NCI-H226 (cell line): ENCODE measurements at regions not wholly inside any gene's neighbourhood (a gene's known extent, or its start where the extent isn't known, plus 50 kb on each side); places are given as distances from the start of the nearest gene placed in this dataset.
"Not testable (repeated sequence)": the region's sequence is repeated elsewhere in the genome, so short reads cannot be mapped to it uniquely, and the experiment has no call there.

Experiments
- DNase-seq: peaks from one replicate; pipeline ENCODE4 v3.0.0-alpha.2; 2015

DNA sequence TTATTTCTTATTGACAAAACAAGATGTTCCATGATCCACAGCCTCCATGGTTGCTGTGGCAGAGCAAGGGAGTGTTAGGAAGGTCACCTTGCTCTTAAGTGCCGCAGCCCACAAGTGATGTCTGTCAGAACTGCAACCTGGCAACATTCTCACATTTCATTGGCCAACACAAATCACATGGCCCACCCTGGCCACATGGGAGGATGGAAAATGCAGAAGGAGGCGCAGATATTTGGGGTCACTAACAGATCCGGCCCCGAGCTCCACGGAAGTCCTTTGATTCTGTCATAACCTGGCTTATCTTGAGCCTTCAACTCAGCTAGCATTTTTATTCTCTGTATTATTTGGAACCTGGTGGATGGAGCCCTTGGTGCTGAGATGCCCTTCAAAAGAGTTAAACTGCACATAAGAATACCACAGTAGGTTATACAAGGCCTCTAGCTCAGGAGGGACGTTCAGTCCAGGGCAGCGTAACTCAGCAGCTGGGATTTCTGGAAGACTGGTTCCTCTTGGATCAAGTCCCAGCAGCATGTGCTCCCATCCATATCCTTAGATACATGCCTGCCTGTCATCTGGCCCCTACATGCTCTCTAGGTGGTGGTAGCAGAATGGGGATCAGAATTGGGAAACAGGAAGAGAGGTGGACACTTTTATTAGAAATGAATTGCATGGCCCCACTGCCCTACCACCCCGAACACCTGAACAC, 508.1 kb downstream of the HAPSTR1 start:
- no peak for DNase-seq

DNA sequence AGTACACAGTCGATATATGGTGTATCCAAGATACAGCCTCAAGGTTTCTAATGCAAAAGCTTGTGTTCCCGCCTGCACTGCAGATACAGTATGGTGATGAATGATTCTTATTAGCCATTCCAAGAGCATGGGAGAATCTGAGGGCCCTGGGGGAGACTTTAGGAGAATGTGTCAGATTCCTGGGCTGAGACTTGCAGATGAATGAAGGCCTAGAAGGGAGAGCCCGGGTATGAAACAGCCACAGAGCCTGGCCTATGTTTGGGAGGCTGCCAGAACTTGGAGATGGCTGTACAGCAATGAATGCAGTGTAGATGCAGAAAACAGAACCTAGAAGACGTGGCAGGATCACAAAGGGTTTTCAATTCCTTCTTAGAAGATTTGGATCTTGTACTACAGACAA, 510.7 kb downstream of the HAPSTR1 start:
- no peak for DNase-seq

DNA sequence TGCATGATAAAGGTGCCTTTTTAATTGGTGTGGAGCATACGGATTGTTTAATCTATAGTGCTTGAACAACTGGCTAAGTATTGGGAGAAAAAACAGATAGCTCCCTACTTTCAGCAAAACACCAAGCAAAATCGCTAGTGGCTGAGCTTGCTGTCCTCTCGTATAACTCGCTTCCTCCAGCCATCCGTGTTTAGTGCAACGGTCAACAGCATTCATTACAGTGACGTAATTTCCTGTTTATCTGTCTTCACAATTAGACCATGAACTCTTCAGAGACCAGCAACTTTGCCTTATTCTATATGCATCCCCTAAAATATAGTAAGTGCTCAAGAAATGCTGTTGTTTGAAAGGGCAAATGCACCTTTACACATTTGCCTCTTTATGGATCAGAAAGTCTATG, 511.9 kb downstream of the HAPSTR1 start:
- no peak for DNase-seq

DNA sequence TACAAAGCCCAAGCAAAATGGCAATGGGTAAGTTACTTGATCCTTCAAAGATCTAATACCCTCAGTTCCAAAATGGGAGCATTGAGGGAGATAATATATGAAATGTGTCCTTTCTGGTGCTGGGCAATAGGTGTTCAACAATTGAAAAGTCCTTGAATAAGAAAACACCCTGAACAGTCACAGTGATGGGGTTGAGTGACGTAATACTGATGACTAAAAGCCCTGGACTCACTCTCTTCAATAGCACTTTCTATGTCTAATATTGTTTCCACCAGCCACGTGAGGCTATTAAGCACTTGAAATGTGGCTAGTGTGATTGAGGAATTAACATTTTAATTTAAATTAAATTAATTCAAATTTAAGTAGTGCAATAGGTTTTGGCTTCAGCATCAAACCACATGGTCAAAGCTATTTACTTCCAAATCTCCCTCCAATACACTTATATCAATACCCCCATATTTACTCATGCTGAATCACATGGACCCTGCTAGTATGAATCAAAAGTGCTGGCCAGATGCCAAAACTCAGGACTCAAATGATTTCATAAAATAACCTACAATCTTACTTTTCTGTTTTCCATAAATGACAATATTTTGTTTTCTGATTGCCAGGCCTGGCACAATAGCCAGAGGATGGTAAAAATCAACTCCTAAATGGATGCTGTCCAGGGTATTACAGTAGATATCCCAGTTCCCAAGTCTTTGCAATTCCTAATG, 516.2 kb downstream of the HAPSTR1 start:
- no peak for DNase-seq

DNA sequence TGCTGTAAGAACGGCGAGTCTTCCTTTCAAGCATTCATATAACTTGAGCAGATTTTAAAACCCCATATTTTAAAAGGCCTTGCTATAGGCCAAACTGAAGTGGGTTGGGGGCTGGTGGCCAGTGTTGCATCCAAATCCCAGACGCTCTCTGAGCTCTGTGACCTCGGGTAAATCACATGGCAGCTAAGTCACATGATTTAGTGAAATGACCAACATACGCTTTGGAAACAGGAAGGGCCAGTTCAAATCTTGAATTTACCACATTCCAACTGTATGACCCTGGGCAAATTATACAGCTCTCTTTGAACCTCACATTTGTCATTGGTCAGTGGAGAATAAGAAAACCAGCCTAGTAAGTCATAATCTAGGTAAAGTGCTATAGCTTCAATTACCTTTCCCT, 519.3 kb downstream of the HAPSTR1 start:
- DNase-seq, result no peak

DNA sequence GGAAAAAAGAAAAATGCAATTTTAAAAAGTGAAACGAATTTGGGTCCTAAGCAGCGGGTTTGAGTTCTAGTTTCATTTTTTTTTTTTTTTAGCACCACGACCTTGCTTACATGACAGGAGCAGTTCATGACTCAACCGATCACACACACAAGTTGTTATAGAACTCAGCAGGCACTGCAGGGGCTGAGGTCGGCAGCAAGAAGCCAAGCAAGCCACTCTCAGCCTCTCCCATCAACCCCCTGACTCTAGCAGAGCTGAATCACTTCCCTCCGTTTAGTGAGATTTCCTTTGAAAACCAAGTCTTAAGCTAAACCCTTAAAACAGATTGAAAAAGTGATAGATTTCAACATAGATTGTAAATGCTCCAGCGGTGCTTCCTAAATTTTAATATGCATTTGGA, 520.8 kb downstream of the HAPSTR1 start:
- DNase-seq, result no peak

DNA sequence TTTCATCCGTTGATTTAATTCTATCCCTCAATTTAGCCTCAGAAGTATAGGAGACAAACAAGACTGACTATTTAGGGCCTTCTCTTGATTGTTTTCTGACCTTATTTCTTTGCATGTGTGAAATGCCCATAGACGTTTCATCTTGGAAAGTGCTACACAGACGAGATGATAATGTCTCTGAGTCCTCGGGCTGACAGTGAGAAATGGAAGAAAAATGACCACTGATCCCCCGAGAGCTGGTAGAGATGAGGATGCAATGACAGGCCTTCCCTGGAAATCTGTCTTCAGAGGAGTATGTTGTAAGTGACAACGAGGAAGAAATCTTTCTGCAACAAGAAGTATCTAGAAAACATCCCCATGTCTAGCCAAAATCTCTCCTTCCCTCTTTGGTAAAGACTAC, 522.9 kb downstream of the HAPSTR1 start:
- DNase-seq, result no peak

DNA sequence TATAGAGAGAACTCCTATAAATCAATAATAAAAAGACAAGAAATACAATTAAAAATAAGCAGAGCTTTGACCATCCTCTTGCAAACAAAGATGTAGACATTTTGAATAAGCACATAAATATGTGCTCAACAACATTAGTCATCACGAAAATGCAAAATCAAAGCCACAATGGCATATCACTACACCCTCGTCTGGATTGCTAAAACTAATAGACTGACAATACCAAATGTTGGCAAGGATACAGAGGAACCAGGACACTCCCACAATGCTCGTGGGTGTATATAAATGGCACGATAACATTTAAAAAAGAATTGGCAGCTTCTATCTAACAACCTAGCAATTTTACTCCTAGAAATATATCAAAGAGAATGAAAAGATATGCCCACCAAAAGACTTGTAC, 530.8 kb downstream of the HAPSTR1 start:
- DNase-seq, result no peak

DNA sequence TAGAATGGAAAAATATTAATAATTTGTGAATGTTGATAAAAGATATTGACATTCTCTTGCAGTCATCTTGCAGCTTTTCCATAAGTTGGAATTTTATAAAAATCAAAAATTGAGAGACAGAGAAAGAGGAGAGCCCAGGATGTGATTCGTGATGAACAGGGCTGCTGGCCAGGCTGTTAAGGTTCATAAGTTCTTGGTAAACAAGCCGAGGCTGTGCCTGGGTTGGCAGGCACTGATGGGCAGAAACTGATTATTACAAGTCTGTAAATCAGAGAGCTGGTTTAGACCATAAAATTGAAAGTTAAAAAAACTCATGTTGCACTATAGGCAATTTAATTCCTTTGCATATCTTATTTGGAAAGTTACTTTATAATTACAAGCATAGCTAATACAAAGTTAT, 533.7 kb downstream of the HAPSTR1 start:
- DNase-seq, result no peak

DNA sequence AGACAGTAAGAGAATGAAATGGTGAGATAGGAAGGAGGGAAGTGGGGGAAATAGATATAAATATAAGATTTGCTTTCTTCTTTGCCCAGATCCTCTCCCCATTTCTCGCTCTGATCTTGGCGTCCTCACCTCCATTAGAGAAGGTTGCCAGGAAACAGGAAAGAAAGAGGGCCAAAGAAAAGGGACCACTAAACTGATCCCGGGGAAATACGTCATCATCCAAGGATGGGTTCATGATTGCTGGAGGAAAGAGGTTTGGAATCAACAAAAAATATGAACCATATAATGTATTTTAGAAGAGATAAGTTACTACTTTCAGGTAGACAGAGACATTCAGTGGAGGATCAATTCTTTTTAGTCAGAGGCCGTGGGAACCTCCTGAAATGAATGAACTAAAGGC, 536.0 kb downstream of the HAPSTR1 start:
- no peak for DNase-seq

DNA sequence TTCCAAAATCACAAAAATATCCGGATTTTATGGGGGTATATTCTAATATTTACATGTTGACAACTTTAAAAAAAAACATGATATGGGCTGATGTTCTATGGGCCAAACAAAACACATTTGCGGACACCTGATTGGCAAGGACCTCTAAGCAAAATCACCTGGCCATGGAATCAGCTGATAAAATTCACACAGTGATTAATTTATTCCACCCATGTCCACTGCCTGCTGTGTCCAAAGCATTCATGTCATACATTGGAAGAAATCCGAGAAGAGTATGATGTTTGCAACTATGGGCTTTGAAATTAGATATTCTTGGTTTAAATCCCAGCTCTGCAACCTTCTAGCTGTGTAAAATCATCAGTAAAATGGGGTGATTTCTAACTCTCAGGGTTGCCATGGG, 538.7 kb downstream of the HAPSTR1 start:
- no peak for DNase-seq

DNA sequence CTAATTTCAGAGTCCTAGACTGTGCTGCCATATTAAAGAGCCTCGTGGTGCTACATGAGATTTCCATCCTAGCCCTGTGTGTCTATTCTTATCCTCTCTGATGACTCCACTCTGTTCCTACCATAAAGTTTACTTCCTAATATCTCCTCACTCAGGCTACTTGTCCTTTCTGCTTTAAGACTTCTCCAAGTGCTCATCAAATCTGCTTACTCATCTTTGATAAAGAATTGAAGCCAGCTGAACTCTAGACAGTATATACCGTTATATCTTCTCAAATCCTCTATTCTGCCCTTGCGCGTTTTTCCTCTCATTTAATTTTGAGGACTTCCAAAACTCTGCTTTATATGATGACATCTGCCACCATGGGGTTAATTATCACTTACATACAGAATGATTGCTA, 539.5 kb downstream of the HAPSTR1 start:
- DNase-seq, result no peak

DNA sequence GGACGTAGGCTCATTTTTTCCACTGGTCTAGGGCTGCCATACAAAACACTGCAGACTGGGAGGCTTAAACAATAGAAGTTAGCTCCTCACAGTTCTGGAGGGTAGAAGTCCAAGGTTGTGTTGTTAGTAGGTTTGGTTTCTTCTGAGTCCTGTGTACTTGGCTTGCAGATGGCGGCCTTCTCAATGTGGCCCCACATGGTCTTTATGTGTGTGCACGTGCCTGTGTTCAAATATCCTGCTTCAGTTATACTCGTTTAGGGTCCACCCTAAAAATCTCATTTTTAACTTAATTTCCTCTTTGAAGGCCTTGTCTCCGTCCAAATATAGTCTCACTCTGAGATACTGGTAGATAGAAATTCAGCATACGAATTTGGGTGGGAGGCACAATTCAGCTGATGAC, 542.4 kb downstream of the HAPSTR1 start:
- DNase-seq, result no peak

DNA sequence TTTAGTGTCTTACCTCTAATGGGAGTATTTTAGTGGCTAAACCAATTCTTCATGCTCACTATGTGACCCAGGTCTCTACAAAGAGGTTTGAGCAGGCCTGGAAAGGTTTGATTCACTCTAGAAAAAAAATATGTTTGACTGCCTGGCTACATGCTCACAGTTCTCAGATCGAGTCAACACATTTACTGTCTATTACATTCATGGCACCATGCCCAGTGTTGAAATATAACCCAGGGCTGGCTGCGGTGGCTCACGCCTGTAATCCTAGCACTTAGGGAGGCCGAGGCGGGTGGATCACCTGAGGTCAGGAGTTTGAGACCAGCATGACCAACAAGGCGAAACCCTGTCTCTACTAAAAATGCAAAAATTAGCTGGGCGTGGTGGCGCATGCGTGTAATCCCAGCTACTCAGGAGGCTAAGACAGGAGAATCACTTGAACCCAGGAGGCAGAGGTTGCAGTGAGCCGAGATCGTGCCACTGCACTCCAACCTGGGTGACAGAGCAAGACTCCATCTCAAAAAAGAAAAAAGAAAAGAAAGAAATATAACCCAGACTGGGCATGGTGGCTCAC, 543.8 kb downstream of the HAPSTR1 start:
- not testable (repeated sequence) for DNase-seq

DNA sequence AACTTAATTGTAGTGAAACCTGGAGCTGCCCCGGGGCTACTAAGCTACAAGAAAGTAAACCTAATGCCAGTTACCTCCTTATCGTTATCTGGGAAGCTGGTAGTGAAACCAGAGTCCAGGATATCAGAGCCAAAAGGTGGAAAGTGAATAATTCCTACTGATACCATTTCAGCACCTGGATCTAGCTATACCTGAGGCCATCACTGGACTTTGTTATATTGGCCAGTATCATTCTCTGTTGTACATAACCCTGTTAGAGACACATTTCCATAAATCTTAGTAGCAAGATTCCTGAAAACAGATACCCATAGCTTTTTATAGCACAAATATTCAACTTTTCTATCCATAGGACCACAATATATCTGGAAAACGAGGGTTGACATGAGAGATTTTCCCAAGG, 538.0 kb downstream of the GRIN2A start:
- no peak for DNase-seq

DNA sequence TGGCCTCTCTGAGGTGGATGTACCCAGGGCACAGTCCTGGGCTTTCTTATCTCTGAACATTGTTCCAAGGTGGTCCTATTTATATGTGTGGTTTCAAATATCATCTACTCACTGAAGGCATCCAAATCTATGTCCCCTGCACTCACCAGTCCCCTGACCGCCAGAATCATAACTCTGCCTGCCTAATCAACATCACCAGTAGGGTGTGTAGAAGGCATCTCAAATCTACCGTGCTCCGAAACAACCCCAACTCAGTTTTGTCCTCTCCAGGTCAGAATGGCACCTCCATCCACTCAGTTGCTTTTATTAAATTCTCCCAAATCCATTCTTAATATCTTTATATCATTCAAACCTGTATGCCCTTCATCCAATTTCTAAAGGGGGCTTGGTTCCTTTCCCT, 536.3 kb downstream of the GRIN2A start:
- DNase-seq, result no peak

DNA sequence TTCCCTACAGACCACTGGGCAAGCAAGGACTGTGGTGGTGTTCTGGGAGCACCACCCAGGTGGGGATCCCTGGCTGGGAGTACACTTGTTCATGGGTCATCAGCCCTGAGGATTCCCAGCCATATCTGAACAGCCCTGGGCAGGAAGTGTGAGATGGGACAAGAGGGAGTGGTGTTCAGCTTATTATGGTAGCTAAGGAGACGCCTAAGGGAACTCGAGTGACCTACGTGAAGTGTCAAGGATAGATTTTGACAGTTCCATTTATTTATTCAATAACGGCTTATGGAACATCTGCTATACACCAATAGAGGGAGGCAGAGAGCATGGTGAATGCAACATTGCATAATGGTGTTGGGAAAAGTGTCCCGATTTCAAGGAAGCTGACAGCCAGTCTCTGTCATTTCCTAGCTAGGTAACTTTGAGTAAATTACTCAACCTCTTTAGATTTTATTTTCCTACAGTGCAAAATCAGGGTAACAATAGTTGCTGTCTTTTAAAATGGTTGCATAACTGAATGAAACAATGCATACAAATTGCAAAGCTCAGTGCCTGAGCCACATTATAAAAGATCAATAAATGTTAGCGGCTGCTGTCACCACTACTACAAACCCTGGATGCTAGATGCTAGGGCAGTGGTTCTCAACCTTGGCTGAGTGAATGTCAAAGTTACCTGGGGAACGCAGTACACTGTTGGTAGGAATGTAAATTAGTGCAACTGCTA, 534.1 kb downstream of the GRIN2A start:
- DNase-seq, result no peak

DNA sequence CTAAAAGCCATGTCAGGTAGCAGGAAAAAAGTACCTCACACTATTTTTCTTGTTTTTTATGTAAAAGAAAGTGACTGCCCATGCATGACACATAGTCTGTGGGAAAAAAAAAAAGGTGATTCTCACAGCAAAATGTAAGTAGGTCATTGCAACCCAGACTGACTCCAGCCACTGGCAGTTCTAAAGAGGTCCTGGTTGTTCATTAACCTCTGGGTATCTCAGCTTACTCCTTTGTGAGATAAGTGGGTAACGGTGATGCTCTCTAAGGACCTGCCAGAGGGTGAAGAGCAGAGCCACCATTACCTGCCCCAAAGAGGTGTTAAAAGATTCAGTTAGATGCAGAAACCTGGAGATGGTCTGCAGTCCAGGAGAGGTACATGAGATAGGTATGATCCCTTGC, 531.9 kb downstream of the GRIN2A start:
- DNase-seq, result no peak

DNA sequence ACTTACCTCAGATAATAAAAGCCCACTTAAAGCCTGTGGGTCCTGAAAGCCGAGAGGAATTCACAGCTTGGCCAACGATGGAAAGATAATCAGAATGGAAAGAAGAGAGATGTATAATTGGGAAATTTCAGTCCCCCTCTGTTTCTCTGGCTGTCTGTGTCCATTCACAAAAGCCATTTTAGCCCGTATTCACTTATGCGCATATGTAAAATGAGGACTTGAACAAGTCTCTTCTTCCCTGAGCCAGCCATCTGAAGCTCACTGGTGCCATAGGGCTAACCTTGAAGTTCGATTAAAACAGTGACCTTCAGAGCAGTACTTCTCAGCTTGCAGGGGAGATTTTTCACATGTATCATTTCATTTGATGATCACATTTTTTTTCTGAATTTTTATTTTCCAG, 527.2 kb downstream of the GRIN2A start:
- DNase-seq, result no peak

DNA sequence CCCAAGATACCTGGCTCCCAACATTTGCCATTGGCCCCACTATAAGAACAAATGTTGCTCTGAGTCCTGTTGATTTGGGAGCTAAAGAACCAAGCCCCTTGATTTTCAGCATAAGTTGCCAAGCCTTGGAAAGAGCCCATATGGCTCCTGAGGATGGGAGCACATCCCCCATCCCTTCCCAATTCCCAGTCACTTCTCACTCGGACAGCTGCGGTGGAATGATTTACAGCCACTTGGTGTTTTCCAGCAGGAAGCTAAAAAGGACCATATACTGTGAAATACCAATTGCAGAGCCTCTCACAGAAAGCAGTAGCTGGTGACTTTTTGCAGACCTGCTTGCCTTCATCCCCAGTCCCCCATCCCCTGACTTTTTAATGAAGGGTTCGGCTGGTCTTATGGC, 524.6 kb downstream of the GRIN2A start:
- no peak for DNase-seq

DNA sequence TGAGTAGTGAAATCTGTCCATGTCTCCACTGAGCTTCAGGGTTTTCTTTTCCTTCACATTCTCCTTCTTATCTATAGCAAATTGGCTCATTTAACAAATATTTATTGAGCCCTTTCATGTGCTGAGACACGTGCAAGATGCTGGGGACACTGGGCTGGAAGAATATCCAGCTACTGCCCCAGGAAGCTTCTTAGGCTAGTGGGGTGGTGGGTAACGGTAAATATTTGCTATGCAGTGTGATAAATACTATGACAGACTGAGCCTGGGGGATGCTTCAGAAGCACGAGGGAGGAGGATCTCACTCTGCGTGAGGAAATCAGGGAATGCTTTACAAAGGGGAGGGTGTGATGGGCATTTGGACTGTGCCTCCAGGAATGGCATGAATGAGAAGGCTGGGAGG, 524.1 kb downstream of the GRIN2A start:
- no peak for DNase-seq

DNA sequence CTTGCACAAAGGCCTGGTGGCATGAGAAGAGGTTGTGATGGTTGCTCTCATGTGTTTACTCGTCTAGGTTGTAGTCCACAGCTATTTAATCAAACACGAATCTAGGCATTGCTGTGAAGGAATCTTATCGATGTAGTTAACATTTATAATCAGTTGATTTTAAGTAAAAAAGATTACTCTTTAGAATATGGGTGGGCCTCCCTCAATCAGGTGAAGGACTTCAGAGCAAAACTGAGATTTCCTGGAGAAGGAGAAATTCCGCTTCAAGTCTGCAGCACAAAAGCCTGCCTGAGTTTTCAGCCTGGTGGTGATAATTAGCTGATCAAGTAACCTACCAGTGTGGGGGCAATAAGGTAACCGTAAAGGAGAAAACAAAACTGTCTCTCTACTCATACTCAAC, 523.6 kb downstream of the GRIN2A start:
- no peak for DNase-seq

DNA sequence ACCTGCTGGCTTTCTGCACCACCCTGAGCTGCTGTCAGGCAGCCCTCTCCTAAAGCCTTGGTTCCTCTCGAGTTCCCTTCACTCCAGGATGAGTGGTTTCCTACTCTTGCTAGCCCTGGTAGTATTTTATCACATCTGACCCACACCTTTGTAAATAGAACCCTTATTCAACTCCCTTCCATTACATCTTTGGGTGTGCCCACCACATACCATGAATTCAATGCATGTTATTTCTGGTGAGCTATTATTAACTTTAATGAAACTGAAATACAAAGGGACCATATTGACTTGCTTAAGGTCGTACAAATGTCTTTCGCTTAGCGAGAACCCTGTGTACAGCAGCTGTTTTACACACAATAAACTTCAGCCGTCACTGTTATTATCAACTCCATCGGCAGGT, 521.3 kb downstream of the GRIN2A start:
- DNase-seq, result no peak
